GM21528 (cell line): ENCODE measurements at regions not wholly inside any gene's neighbourhood (a gene's known extent, or its start where the extent isn't known, plus 50 kb on each side); places are given as distances from the start of the nearest gene placed in this dataset.

Source experiments
- ATAC-seq: cut with Tn5 transposase; IDR thresholded peaks from one replicate; pipeline ENCODE4 v1.9.1; 2021; ENCODE audit warnings: mild to moderate bottlenecking, moderate library complexity; ENCODE audit not compliant: unreplicated experiment, low FRiP score

DNA sequence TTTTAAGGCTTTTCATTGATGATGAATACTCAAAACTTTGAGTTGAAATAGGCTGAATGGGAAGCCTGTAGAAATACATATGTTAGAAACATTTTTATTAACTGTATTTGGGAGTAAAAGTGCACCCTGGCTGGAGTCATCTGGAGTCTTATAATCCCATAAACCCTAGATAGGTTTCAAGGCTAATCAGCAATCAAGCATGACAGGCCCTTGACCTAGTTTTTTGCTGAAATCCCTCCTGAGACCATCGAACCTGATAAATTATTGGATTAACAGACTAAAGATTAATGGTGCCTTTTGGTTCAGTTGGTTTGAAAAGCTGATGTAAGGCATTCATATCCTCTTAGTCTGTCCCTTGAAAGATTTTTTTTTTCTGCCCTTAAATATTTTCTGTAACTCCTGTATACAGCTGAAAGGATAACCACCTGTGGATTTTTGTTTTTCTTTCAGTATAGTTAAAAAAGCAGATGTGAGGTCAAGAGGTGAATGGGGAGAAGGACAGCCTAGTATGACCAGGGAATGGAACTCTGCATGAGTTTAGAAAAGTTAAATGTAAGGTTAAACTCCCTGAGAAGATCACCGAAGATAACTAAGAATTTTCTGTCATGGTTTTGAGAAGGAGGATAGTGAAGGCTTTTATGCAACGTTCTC, 69.4 kb upstream of the STXBP5L start:
- ATAC-seq, result no peak

DNA sequence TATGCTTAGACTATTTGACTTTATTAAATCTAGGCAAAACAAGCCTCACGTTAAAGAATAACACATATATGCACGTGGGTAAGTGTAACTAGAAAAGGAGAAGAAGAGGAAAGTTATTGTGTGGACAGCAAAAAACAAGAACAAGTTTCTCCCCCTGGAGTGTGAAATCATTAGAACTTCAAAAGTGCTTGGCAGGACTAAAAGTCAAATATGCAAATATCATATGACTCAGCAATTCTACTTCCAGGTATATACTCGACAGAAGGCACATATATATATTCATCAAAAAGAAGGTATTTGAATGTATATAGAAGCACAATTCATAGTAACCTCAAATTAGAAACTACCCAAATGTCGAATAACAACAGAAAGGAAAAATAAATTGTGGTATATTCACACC, 68.9 kb upstream of the STXBP5L start:
- ATAC-seq, result no peak

DNA sequence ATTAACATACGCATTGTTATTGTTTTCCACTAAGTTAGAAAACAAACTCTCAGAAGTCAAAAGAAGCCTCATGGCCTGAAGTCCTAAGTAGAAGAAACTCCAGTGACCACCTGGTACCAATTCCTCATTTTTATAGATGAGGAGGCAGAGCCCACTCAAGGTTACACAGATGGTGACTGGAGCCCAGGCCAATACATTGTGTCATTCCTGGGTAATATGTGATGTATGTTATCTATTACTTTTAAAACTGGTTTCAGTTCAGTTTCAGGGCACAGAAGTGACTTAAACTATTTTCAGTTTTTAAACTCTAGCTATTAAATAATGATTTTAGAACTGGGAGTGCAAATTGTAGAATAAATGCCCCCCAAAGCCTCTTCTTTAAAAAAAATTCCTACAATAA, 66.7 kb upstream of the STXBP5L start:
- ATAC-seq, result peak; percentile 78

DNA sequence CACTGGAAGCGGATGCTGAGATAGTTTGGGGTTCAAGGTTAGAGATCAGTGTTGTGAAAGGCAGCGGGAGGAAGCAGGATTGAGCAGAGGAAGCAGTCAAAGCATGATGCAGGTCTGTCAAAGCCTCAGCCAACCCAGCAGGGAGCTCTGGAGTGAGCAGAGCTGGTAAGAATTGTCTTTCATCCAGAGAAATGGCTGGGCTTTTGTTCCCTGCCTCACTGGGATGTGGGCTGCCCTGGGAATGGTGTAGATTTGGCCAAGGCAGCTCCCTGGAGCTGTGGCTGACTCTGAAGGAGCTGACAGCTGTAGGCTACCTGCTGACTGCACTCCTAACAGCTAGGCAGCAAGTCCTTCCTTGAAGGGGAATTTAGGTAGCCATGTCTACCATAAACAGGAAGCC, 61.9 kb upstream of the STXBP5L start:
- ATAC-seq, result no peak

DNA sequence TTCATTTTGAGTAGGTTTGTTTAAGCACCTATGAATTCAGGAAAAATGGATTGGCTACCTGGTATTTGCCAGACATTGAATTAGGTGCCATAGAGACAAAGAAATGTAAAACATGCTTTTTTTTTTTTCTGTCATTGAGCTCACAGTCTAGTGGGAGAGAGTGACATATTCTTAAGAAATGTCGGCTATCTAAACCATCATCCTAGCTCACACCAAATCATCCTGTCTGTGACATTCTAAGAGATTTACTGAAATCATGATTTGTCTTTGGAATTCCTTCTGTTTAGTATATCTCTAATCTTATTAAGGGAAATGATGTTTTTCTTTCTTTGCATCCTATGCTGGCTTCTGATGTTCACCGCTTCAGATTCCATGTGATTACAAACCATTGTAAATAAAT, 59.5 kb upstream of the STXBP5L start:
- ATAC-seq, result no peak

DNA sequence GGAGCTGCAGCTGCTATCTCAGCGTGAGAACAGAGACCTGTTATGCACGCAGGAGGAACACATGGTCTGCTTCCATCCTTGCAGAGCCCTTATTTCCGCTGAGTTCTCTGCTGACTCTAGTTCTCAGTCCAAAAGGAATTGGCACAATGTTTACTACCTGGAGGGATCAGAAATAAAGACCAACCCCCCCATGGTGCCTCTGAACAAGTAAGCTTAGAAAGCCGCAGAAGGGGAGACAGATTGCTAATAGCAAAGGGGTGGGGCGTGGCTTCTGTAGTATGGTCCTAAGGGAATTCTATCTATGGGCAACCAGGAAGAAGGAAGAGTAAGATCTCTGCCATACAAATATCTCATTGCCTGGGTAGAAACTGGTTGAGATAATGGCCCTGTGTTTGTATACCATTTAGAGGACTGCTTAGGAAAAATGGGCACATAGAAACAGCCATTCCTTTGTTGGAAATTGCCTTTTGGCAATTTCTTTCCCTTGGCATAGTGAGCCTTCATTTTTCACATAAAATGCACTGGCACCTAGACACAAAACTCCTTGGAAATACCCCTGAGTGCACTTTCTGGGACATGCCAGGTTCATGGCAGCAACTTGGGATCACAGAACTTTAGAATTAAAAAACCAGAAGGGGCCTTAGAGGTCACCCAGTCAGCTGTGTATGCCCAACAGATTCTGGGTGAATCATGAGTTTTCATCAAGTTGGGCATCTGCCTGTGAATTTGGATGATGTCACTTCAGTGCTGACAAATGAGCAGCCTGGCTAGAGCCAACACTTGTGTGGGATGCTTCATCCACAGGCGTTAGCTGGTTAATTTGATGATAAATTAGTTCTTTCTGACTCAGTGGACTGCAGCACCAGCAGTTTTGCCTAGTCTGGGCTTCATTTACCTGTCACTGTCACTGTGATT, 57.4 kb upstream of the STXBP5L start:
- ATAC-seq, result no peak

DNA sequence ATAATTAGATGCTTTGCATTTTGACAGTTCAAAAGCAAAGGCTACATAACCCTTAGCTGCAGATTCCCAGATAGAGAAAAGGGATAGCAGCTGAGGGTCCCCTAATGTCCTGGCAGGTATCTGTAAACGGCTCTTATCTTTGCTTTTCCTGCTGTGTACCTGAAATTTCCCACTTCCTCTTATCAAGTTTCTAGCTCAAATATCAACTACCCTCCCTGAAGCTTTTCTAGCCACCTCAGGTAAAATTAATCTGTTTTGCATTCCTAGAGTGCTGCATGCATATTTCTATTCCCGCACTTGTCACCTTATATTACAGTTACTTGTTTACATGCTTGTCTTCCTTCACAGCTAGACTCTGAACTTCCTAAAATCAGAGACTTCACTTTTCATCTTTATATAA, 55.6 kb upstream of the STXBP5L start:
- ATAC-seq, result no peak

DNA sequence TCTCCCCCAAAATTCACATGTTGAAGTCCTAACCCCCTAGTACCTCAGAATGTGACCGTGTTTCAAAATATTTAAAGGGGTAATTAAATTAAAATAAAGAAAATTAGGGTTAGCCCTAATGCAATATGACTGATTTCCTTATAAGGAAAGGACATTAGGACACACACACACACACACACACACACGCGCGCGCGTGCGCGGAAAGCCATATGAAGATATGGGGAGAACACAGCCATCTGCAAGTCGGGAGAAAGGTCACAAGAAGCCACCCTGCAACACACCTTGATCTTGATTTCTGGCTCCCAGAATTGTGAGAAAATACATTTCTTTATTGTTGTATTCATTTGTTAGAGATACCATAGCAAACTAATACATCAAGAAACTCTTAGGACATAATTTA, 54.6 kb upstream of the STXBP5L start:
- ATAC-seq, result no peak

DNA sequence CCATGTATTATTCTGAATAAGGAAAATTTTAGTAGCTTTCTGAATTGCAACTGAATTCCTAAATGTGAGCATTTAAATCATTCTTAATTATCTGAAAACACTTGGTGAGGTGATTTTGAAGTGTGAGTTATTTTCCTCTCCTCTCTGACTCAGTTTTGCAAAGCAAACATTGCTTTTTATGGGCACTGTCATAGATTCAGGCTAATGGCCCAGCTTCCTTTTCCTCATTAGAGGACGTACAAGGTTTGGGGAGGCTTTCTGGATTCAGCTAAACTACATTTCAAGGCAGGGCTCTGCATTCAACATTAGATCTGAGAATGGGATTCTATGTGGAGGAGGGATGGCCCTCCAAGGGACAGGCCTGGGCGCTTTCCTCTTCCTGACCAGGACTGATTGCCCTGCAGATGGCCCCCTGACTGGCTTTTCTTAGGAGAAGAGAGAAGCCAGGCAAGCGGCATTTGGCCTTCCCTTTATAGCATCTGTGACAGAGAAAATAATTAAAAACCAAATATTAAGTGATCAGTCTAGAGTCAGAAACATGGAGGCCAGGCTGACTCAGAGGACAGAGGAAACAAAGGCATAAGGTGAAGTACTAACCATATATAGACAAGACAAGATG, 53.0 kb upstream of the STXBP5L start:
- ATAC-seq, result no peak

DNA sequence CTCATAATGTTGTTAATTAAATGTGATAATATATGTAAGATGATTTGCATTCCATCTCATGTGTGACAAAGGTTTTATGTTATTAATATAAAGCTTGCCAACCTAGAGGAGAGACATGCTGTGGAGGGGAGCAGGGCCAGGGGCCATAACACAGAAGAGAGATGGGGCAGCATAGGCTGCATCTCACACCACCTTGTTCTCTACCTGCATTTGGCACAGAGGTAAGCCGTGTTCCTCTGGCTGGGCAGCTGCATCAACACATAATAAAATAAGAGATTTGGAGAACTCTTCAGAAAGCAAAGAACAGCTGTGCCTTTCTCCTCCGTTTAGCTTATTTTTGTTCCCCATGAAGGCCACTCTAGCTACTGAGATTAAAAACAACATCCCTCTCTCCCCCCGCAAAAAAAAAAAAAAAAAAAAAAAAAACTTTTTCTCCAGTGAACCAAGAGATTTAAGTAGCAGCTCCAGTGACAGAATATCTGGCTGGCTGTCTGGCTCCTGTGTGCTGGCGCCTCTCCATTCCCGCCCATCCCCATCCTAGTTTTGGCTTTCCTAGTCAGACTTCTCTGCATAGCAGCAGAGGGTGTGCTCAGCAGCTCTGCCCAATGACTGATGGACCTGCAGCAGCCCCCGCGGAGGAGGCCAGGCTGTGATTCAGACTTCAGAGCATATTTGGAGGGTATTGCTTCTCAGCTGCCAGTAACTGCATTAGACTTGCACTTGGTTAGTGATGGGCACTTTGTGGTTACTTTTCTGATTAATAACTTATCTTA, 52.2 kb upstream of the STXBP5L start:
- ATAC-seq, result no peak
